ENCODE measurements at regions not wholly inside any gene's neighbourhood (a gene's known extent, or its start where the extent isn't known, plus 50 kb on each side); places are given as distances from the start of the nearest gene placed in this dataset.

DNA sequence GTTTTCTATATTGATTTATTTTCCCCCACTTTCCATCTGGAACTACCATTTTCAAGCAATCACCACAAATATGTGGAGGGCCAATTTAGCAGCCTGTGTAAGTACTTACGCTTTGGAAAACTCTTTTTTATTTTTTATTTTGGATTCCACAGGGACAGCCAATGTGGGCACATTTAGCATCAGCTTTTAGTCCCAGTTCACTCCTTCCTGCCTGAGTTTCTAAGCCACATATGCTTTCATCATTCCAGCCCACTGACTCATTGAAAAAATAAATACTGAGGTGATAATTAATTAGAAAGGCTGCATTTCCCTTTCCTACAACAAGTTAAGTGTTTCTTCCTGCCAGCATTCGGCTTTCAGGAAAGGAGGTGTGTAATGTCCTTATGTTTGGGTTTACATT is 76.8 kb downstream of the TMEM167A start:
- Histone ChIP-seq H2AFZ (ENCODE audit: low read depth, low read length, poor library complexity, severe bottlenecking) (peak overlapping the region; percentile 19), H3K4me2 (ENCODE audit: low read length) (peak overlapping the region; percentile 49), H3K36me3 (ENCODE audit: control insufficient read depth in 1 of 2, insufficient read depth in 2 of 2, low read length in 2 of 2) (no peaks in the 10 kb centered on the region), H3K4me1 (ENCODE audit: control insufficient read depth in 1 of 2, insufficient read depth in 2 of 2, low read length in 2 of 2) (peaks cover 9 to 14% of the 10 kb centered on the region in 2 experiments; a peak in 3 of 4 replicates), H3K27me3 (ENCODE audit: insufficient read depth, low read length) (no peaks in the 10 kb centered on the region), H3K79me2 (ENCODE audit: insufficient read depth, low read length) (no peaks in the 10 kb centered on the region), H3K4me3 (replicated peaks in 1 of 2; ENCODE audit: low read depth in 1 of 2, low read length in 2 of 2) (no peak overlapping the region), H3K9ac (ENCODE audit: low read length) (no peak overlapping the region), H4K20me1 (ENCODE audit: insufficient read depth) (no peaks in the 10 kb centered on the region), H3K27ac (ENCODE audit: low read depth, low read length) (no peak overlapping the region), H3K9me3 (ENCODE audit: control insufficient read depth in 1 of 2, insufficient read depth in 1 of 2, low read depth in 1 of 2, low read length in 2 of 2) (no peaks in the 10 kb centered on the region), H3K9me2 (ENCODE audit: insufficient read depth) (no peaks in the 10 kb centered on the region)
- ChIA-PET CTCF (no interaction called here), POLR2A (no interaction called here), RAD21 (ENCODE audit: low non-redundant PET in 1 of 2, low total read pairs in 2 of 2, uncharacterized antibody in 2 of 2, unreplicated experiment in 2 of 2) (no interaction called here)
- intact Hi-C loops (cut with micrococcal nuclease) = no loop called here
- peak; percentile 27; the same call in 1 of the 2 replicates for ATAC-seq
- BruUV-seq (replicated peaks) = no TSS peak
- DNase-seq (ENCODE audit: low read depth, low spot score) = no peak
- TF ChIP-seq EGR1 (IDR thresholded peaks at IDR 0.05; ENCODE audit: low read depth) (no peak), REST (IDR thresholded peaks at IDR 0.05; ENCODE audit: low read depth) (no peak), MAX (IDR thresholded peaks at IDR 0.05) (no peak), CEBPB (IDR thresholded peaks at IDR 0.05; ENCODE audit: low read depth) (no peak), ELF1 (IDR thresholded peaks at IDR 0.05; ENCODE audit: borderline replicate concordance, low read depth) (no peak), ZFX (IDR thresholded peaks at IDR 0.05) (no peak), CTCF (IDR thresholded peaks at IDR 0.05 in 2 of 3, conservative IDR thresholded peaks at IDR 0.05 in 1 of 3; ENCODE audit: borderline replicate concordance in 1 of 3, insufficient read depth in 1 of 3, low read depth in 2 of 3, low read length in 2 of 3) (no peak), SRF (IDR thresholded peaks at IDR 0.05; ENCODE audit: low read depth) (no peak), SIN3A (IDR thresholded peaks at IDR 0.05; ENCODE audit: low read depth) (no peak), EZH2 (IDR thresholded peaks at IDR 0.05) (no peak), FOSL1 (IDR thresholded peaks at IDR 0.05; ENCODE audit: low read depth) (no peak), SP1 (IDR thresholded peaks at IDR 0.05; ENCODE audit: low read depth) (no peak), YY1 (IDR thresholded peaks at IDR 0.05; ENCODE audit: extremely low read depth, insufficient replicate concordance, low read depth, low read length) (no peak), TCF7L2 (IDR thresholded peaks at IDR 0.05; ENCODE audit: borderline replicate concordance, extremely low read depth, insufficient read depth, insufficient read length) (no peak)
